Neural progenitor cell (in vitro differentiated cells): ENCODE measurements at regions not wholly inside any gene's neighbourhood (a gene's known extent, or its start where the extent isn't known, plus 50 kb on each side); places are given as distances from the start of the nearest gene placed in this dataset.

Source experiments
- DNase-seq: peaks from one replicate; pipeline ENCODE4 v3.0.0-alpha.2; 2016; ENCODE audit warnings: low spot score
- H2AFZ ChIP-seq: fragments of 200-600 bp; sonication (generic); replicated peaks from 2 replicates; pipeline ENCODE4 v1.6.1; 2016; ENCODE audit warnings: antibody characterized with exemption
- H3F3A ChIP-seq: fragments of 200-600 bp; sonication (generic); 2 replicates; pipeline ENCODE4 v1.6.1; 2016; ENCODE audit warnings: antibody characterized with exemption, low read depth
- H3K27ac ChIP-seq: fragments of 200-600 bp; sonication (generic); 2 replicates; pipeline ENCODE4 v1.5.1; 2016; ENCODE audit warnings: mild to moderate bottlenecking
- H3K27me3 ChIP-seq: fragments of 200-600 bp; sonication (generic); 2 replicates; pipeline ENCODE4 v1.6.1; 2016; ENCODE audit warnings: mild to moderate bottlenecking, moderate library complexity
- H3K36me3 ChIP-seq: fragments of 200-600 bp; sonication (generic); 2 replicates; pipeline ENCODE4 v1.5.1; 2016
- H3K4me1 ChIP-seq: fragments of 200-600 bp; sonication (generic); 2 replicates; pipeline ENCODE4 v1.6.1; 2016; ENCODE audit warnings: mixed run types
- H3K4me2 ChIP-seq: fragments of 200-600 bp; sonication (generic); 2 replicates; pipeline ENCODE4 v1.6.1; 2016
- H3K4me3 ChIP-seq: fragments of 200-600 bp; sonication (generic); 2 replicates; pipeline ENCODE4 v1.5.1; 2016
- H3K79me2 ChIP-seq: fragments of 200-600 bp; sonication (generic); 2 replicates; pipeline ENCODE4 v1.6.1; 2016; ENCODE audit warnings: low read depth
- H3K9ac ChIP-seq: fragments of 200-600 bp; sonication (generic); 2 replicates; pipeline ENCODE4 v1.6.1; 2016
- H3K9me3 ChIP-seq: fragments of 200-600 bp; sonication (generic); 2 replicates; pipeline ENCODE4 v1.5.1; 2016; ENCODE audit warnings: low read depth
- H4K20me1 ChIP-seq: fragments of 200-600 bp; sonication (generic); 2 replicates; pipeline ENCODE4 v1.6.1; 2016; ENCODE audit warnings: low read depth
- H3K27ac Mint-ChIP-seq: 3 replicates; pipeline ENCODE4 v1.8.0; 2021; ENCODE audit warnings: mixed read lengths
- H3K27me3 Mint-ChIP-seq: 2 replicates; pipeline ENCODE4 v1.8.0; 2022; ENCODE audit warnings: low read depth, mild to moderate bottlenecking, inconsistent platforms, moderate library complexity, mixed read lengths; ENCODE audit not compliant: insufficient read depth
- H3K36me3 Mint-ChIP-seq: 3 replicates; pipeline ENCODE4 v1.8.0; 2021; ENCODE audit warnings: mixed read lengths
- H3K4me1 Mint-ChIP-seq: 3 replicates; pipeline ENCODE4 v1.8.0; 2021; ENCODE audit warnings: mixed read lengths
- H3K4me3 Mint-ChIP-seq: 3 replicates; pipeline ENCODE4 v1.8.0; 2021; ENCODE audit warnings: mild to moderate bottlenecking, moderate library complexity, mixed read lengths
- H3K9me3 Mint-ChIP-seq: 3 replicates; pipeline ENCODE4 v1.8.0; 2020; ENCODE audit warnings: mixed read lengths
- EZH2 ChIP-seq: fragments of 200-600 bp; sonication (generic); IDR thresholded peaks from 2 replicates; pipeline ENCODE4 v1.6.1; 2017; ENCODE audit warnings: antibody characterized with exemption, mild to moderate bottlenecking, moderate library complexity
- EZH2phosphoT487 ChIP-seq: fragments of 200-600 bp; sonication (generic); IDR thresholded peaks from 2 replicates; pipeline ENCODE4 v1.6.1; 2017; ENCODE audit warnings: antibody characterized with exemption
- TF ChIP-seq, protein P1 (sequence below): fragments of 200-600 bp; sonication (generic); IDR thresholded peaks from 2 replicates; pipeline ENCODE4 v1.5.1; 2017; ENCODE audit warnings: antibody characterized with exemption, mild to moderate bottlenecking

DNA sequence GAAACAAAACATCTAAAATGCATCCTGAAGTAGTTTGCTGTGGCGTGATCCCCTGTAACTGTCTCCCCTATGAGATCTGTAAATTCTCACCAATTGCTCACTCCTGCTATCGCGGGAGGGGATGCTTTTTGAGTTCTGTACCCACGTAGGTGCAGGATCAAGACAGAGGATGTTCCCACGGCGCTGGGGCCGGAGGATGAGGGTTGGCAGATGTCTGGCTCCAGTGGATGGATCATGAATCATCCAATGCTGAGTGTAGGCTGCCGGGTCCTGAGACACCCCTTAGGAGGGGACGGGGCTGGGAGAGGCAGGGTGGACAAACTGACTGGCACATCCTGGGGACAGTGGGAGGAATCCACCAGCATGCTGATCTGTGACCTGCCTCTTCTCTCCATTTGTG is 224.4 kb downstream of the USP6NL start:
- TF ChIP-seq EZH2 (no peak), EZH2phosphoT487 (no peak)
- TF ChIP-seq, protein P1, sequence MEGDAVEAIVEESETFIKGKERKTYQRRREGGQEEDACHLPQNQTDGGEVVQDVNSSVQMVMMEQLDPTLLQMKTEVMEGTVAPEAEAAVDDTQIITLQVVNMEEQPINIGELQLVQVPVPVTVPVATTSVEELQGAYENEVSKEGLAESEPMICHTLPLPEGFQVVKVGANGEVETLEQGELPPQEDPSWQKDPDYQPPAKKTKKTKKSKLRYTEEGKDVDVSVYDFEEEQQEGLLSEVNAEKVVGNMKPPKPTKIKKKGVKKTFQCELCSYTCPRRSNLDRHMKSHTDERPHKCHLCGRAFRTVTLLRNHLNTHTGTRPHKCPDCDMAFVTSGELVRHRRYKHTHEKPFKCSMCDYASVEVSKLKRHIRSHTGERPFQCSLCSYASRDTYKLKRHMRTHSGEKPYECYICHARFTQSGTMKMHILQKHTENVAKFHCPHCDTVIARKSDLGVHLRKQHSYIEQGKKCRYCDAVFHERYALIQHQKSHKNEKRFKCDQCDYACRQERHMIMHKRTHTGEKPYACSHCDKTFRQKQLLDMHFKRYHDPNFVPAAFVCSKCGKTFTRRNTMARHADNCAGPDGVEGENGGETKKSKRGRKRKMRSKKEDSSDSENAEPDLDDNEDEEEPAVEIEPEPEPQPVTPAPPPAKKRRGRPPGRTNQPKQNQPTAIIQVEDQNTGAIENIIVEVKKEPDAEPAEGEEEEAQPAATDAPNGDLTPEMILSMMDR = no peak
- no peak for DNase-seq
- Mint-ChIP-seq H3K4me1 (peaks cover 23% of the 10 kb centered on the region), H3K4me3 (no peak overlapping the region), H3K27ac (peak overlapping the region; percentile 93), H3K36me3 (no peaks in the 10 kb centered on the region), H3K27me3 (peaks cover 11% of the 10 kb centered on the region), H3K9me3 (no peaks in the 10 kb centered on the region)
- no peaks in the 10 kb centered on the region for H3K79me2 ChIP-seq
- H3K4me2 ChIP-seq = no peak overlapping the region
- H3K27me3 ChIP-seq = no peaks in the 10 kb centered on the region
- no peaks in the 10 kb centered on the region for H3K36me3 ChIP-seq
- H3K27ac ChIP-seq = no peak overlapping the region
- no peaks in the 10 kb centered on the region for H3K9me3 ChIP-seq
- H3K4me3 ChIP-seq = no peak overlapping the region
- peak overlapping the region; percentile 5 for H2AFZ ChIP-seq
- H4K20me1 ChIP-seq = no peaks in the 10 kb centered on the region
- H3K4me1 ChIP-seq = peaks cover 10% of the 10 kb centered on the region
- H3K9ac ChIP-seq = no peak overlapping the region
- no peaks in the 10 kb centered on the region for H3F3A ChIP-seq
